Breast epithelium (tissue), 4 donors: ENCODE measurements at regions not wholly inside any gene's neighbourhood (a gene's known extent, or its start where the extent isn't known, plus 50 kb on each side); places are given as distances from the start of the nearest gene placed in this dataset.
"Not testable (repeated sequence)": the region's sequence is repeated elsewhere in the genome, so short reads cannot be mapped to it uniquely, and the experiment has no call there.

Experiments
- DNase-seq, 2 donors: peaks; one replicate each; pipeline ENCODE4 v3.0.0-alpha.2; 2019; ENCODE audit warnings: low spot score in 2 of 2
- H3K27ac ChIP-seq, 2 donors: fragments of 200-600 bp; sonication (generic) in 1 of 2; one replicate each; pipeline ENCODE4 v1.5.1; 2016 to 2019; ENCODE audit warnings: mild to moderate bottlenecking in 1 of 2
- H3K27me3 ChIP-seq, 2 donors: fragments of 200-600 bp; sonication (generic) in 1 of 2; one replicate each; pipeline versions ENCODE4 v1.5.1 to v1.6.0; 2017 to 2019; ENCODE audit warnings: control low read depth in 1 of 2, mild to moderate bottlenecking in 1 of 2
- H3K36me3 ChIP-seq: fragments of 200-600 bp; one replicate; pipeline ENCODE4 v1.5.1; 2019
- H3K4me1 ChIP-seq, 2 donors: fragments of 200-600 bp; sonication (generic); one replicate each; pipeline ENCODE4 v1.5.1; 2016 to 2019; ENCODE audit warnings: control low read depth in 1 of 2
- H3K4me3 ChIP-seq, 3 donors: fragments of 200-600 bp; sonication (generic); 1 replicate in 2 of 3; 2 replicates in 1 of 3; pipeline ENCODE4 v1.5.1; 2016 to 2019; ENCODE audit warnings: mild to moderate bottlenecking in 3 of 3, moderate library complexity in 2 of 3
- H3K9me3 ChIP-seq, 2 donors: fragments of 200-600 bp; sonication (generic) in 1 of 2; one replicate each; pipeline ENCODE4 v1.5.1; 2016 to 2019; ENCODE audit warnings: control low read depth in 1 of 2
- CTCF ChIP-seq, 3 donors: fragments of 450-650 bp; IDR thresholded peaks; one replicate each; pipeline ENCODE4 v1.5.1; 2016 to 2017; ENCODE audit warnings: antibody characterized with exemption in 3 of 3, mild to moderate bottlenecking in 3 of 3, moderate library complexity in 3 of 3
- POLR2A ChIP-seq: fragments of 450-650 bp; IDR thresholded peaks from one replicate; pipeline ENCODE4 v1.6.1; 2016; ENCODE audit warnings: antibody characterized with exemption, mild to moderate bottlenecking, moderate library complexity
- POLR2AphosphoS5 ChIP-seq, 3 donors: sonication (generic); formaldehyde crosslinking; IDR thresholded peaks; one replicate each; pipeline ENCODE4 v1.6.1; 2017; ENCODE audit warnings: antibody characterized with exemption in 3 of 3
- intact Hi-C: fragments of 100-400 bp; cut with DNase I; formaldehyde crosslinking; loops from one replicate; pipeline ENCODE4 v1.15.1; 2023; ENCODE audit warnings: low total_unique reads

GRCh38 chrX:140273921-140274320, 230.9 kb downstream of the SOX3 start:
- Histone ChIP-seq H3K36me3 (no peaks in the 10 kb centered on the region), H3K4me3 (no peak overlapping the region), H3K27me3 (peaks cover 0 to 8% of the 10 kb centered on the region in 2 donors), H3K27ac (no peak overlapping the region), H3K4me1 (no peaks in the 10 kb centered on the region), H3K9me3 (peaks cover 0 to 17% of the 10 kb centered on the region in 2 donors)
- TF ChIP-seq POLR2A (no peak), CTCF (IDR thresholded peaks at IDR 0.05) (no peak)
- intact Hi-C loops, result no loop called here
- no peak for DNase-seq

GRCh38 chrX:140250391-140250790, 254.5 kb downstream of the SOX3 start:
- intact Hi-C loops, result no loop called here
- H3K4me1 ChIP-seq, result no peaks in the 10 kb centered on the region
- no peak overlapping the region for H3K4me3 ChIP-seq
- H3K27me3 ChIP-seq, result peaks cover 0 to 13% of the 10 kb centered on the region in 2 donors
- H3K36me3 ChIP-seq, result no peaks in the 10 kb centered on the region
- DNase-seq, result no peak
- TF ChIP-seq CTCF (IDR thresholded peaks at IDR 0.05) (no peak), POLR2A (no peak), POLR2AphosphoS5 (IDR thresholded peaks at IDR 0.05) (no peak)
- H3K27ac ChIP-seq, result no peak overlapping the region
- H3K9me3 ChIP-seq, result no peaks in the 10 kb centered on the region

GRCh38 chrX:140249088-140249487, 255.8 kb downstream of the SOX3 start:
- intact Hi-C loops, result no loop called here
- H3K4me3 ChIP-seq, result no peak overlapping the region
- H3K9me3 ChIP-seq, result no peaks in the 10 kb centered on the region
- no peak for DNase-seq
- TF ChIP-seq POLR2AphosphoS5 (IDR thresholded peaks at IDR 0.05) (no peak), CTCF (IDR thresholded peaks at IDR 0.05) (no peak), POLR2A (no peak)
- H3K36me3 ChIP-seq, result no peaks in the 10 kb centered on the region
- H3K4me1 ChIP-seq, result no peaks in the 10 kb centered on the region
- no peak overlapping the region for H3K27ac ChIP-seq
- H3K27me3 ChIP-seq, result peaks cover 0 to 18% of the 10 kb centered on the region in 2 donors

- TF ChIP-seq POLR2A, result no peak
- TF ChIP-seq POLR2AphosphoS5 (IDR thresholded peaks at IDR 0.05), result no peak
- no peak overlapping the region for H3K27ac ChIP-seq
- H3K4me1 ChIP-seq, result no peaks in the 10 kb centered on the region
- H3K27me3 ChIP-seq, result no peaks in the 10 kb centered on the region
- H3K4me3 ChIP-seq, result no peak overlapping the region
- no peaks in the 10 kb centered on the region for H3K36me3 ChIP-seq
- DNase-seq, result no peak
- intact Hi-C loops, result loop anchor here (10.0 kb wide), 2 partner anchors 124 to 184 kb away; no protein-coding TSS in a partner anchor
- H3K9me3 ChIP-seq, result peaks cover 0 to 16% of the 10 kb centered on the region in 2 donors
Measured at GRCh38 chrX:140229191-140229590, 263.9 kb upstream of the CXorf66 start.

GRCh38 chrX:140226037-140226436, 260.7 kb upstream of the CXorf66 start:
- not testable (repeated sequence) for H3K27ac ChIP-seq, H3K9me3 ChIP-seq, H3K4me1 ChIP-seq, H3K4me3 ChIP-seq, DNase-seq, H3K27me3 ChIP-seq, H3K36me3 ChIP-seq
- intact Hi-C loops, result loop anchor here (10.0 kb wide), 2 partner anchors 121 to 181 kb away; no protein-coding TSS in a partner anchor

GRCh38 chrX:140215894-140216293, 250.6 kb upstream of the CXorf66 start:
- H3K4me3 ChIP-seq, H3K4me1 ChIP-seq, H3K36me3 ChIP-seq, H3K27ac ChIP-seq, H3K27me3 ChIP-seq, DNase-seq, H3K9me3 ChIP-seq, intact Hi-C loops: not testable (repeated sequence)

GRCh38 chrX:140214518-140214917, 249.2 kb upstream of the CXorf66 start:
- intact Hi-C loops, result not testable (repeated sequence)

More at GRCh38 chrX:140214518-140214917, 249.2 kb upstream of the CXorf66 start:
- not testable (repeated sequence) for H3K4me3 ChIP-seq, H3K27me3 ChIP-seq, H3K36me3 ChIP-seq, H3K4me1 ChIP-seq, H3K27ac ChIP-seq, H3K9me3 ChIP-seq, DNase-seq
